ENCODE measurements at regions not wholly inside any gene's neighbourhood (a gene's known extent, or its start where the extent isn't known, plus 50 kb on each side); places are given as distances from the start of the nearest gene placed in this dataset.

- DNase-seq: no peak
These were observed 148.7 kb upstream of the DSEL start for GRCh38 chr18:67665266-67665665.

DNA sequence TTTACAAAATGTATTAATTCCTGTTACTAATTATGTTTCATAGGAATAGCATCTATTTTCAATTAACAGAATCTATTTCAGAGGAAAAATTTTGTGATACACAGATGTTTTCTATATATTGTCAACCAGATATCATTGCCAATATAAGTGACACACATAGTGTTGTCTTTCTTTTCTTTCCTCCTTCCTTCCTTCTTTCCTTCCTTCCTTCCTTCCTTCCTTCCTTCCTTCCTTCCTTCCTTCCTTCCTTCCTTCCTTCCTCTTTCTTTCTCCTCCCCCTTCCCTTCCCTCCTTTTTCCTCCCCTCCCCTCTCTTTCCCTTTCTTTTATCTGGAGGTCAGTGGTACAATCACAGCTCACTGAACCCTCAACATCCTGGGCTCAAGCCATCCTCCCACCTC is 146.5 kb upstream of the DSEL start:
- no peak for DNase-seq

DNA sequence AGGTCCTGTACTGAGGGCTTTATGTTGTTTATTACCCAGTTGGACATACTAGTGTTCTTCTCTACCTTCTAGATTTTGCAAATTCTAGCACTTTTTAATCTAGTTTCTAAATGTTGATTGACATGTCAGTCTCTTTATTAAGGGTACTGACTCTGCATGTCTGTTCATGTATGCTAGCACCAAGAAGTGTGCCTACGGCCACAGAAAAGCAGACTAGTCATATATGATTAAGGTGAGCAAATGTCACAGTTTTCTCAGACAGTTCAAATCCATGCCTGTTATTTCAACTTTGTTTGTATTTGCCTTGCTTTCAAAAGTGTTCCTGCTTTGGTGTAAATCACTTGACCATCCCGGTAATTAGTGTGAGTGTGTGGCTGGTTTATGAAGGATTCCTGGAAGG is 145.0 kb upstream of the DSEL start:
- DNase-seq: no peak

GRCh38 chr18:67654101-67654500 is 137.6 kb upstream of the DSEL start:
- no peak for DNase-seq

GRCh38 chr18:67652288-67652687 is 135.8 kb upstream of the DSEL start:
- no peak for DNase-seq

GRCh38 chr18:67651438-67651837 is 134.9 kb upstream of the DSEL start:
- no peak for DNase-seq

DNA sequence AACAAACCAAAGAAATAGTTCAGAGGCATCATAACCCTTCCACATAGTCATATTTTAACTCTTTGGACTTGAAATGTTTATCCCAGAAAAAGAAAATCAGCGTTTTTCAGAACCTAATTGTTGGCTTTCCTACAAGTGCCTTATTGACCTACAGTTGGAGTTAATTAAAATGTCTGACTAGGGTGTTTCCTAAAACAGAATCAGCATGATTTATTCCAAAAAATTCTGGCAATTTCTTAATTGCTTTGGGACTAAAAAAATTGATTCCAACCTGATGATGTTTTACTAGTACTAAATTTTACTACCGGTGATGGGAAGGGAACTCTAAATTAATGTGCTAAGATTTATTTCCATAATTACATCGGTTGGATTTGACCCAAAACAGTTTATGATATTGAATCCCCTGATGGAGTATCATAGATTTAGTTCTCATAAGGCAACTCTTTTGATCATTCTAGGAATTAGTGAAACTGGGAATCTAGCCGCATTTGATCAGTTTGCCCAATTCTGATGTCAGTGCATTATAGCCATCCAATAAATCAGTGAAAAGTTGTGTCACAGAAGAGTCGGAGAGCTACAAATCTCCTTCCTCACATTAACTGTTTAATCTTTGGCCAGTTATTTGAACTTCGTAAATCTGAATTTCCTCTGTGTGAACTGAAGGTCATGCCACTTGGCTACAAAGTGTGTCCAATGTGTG is 134.3 kb upstream of the DSEL start:
- DNase-seq: no peak

GRCh38 chr18:67646890-67647289 is 130.4 kb upstream of the DSEL start:
- no peak for DNase-seq

- DNase-seq: no peak
These were observed 127.7 kb upstream of the DSEL start for GRCh38 chr18:67644226-67644625.

DNA sequence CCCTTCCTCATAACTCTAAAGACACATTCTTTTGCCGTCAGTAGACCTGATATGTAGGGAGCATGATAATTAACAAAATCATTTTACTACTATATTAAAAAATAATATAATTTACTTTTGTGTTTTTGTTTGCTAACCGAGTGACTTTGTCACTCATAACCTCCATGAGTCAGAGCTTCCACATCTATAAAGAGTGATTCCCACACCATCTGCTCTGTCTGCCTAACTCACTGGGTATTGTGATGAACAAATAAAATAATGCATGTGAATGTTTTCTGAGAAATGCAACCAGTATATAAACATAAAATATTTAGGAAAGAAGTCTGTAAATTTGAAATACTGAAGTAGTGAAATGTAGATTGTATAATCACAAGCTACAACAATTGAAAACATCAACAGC is 123.4 kb upstream of the DSEL start:
- no peak for DNase-seq

- DNase-seq: no peak
These were observed 120.3 kb upstream of the DSEL start for GRCh38 chr18:67636597-67637385.

DNA sequence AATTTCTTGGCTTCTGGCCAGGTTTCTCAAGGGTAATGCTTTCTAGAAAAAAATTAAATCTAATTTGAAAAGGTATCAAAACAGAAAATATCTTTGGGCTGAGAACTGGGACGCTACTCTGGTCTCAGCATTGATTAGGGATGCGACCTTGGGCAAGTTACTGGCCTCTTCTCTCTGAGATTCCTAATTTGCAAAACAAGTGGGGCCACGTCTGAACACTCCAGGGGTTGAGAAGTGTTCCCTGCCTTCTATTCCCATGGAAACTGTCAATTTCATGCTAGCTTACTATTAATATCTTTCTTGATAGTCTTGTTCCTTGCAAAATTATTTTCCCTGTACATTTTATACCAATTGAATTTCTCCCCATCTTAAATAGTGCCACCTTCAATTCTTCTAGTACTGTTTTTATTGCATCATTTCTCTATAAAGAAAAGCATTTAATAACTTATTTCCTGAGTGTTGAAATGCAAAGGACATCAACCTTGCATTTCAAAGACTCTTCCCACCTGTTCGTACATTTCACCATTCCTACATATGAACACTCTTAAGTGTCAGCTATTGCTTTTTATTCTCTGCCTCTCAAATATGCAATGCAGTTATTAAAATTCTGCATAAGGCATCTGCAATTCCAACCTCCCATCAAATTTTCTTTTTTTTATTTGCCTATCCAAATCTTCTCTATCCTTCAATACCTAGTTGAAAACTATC is 118.3 kb upstream of the DSEL start:
- DNase-seq: peak in 1 of 51 donors; percentile 4

GRCh38 chr18:67633939-67634338 is 117.4 kb upstream of the DSEL start:
- DNase-seq: no peak

DNA sequence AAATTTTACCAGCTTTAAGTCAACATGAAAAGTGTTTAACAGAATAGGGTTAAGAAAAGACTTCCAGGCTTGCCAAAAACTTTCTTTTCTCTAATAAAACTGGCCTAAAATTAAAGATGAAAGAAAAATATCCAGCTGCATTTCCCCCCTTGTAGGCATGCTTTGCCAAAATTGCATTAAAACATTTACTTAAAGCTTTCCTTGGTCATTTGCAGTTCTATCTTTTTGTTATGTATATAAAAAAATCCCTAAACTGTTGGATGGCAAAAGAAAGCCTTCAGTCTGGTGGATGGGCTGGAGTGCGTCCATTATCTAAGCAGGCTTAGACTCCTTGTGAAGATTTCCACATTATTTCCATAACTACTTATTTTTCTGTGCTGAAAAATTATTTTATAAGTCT is 105.4 kb upstream of the DSEL start:
- DNase-seq: no peak

DNA sequence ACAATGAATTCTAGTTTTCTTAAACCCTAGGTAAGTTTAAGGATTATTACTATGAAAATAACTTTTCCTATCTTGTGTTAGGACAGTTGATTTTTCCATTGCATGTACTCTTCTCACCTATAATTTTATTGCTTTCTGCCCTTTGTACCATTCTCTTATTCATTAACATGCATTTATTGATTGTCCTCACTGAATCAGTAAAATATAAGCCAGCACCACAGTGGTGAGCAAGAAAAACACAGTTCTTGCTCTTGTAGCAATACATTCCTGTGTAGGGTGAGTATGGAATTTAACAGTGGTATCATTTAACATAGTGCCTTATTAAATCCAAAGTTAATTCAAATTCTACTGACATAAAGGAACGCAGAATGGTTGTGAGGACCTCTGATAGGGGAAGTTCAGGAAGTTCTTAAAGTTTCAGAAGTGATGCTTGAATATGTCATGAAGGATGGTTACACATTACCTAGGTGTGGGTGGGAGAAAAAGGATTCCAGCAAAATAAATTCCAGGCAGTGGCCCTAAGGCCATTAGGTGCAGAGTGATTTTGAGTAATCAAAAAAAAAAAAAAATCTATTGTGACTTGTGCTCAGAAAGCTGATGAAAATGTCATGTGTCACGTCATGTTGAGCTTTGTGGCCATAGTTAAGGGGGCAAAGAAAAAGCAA is 104.7 kb upstream of the DSEL start:
- no peak for DNase-seq

DNA sequence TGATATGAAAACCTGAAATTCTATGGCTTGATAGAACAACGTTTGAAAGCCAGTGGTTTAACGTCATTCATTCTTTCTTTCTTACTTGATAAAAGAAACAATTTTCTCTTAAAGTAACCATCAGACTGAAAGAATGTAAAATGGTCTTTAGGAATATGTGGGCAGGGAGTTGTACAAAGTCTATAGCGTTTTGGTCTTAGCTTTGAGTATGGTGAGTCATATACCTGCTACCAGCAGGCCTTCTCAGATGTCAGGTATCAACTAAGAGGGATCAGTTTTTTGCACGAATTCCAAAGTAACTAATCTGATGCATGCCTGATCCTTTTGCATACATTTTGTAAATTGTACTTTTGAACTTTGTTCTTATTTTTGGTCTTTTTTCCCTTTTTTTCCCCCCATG is 101.5 kb upstream of the DSEL start:
- DNase-seq: no peak

GRCh38 chr18:67615876-67616275 is 99.4 kb upstream of the DSEL start:
- no peak for DNase-seq

DNA sequence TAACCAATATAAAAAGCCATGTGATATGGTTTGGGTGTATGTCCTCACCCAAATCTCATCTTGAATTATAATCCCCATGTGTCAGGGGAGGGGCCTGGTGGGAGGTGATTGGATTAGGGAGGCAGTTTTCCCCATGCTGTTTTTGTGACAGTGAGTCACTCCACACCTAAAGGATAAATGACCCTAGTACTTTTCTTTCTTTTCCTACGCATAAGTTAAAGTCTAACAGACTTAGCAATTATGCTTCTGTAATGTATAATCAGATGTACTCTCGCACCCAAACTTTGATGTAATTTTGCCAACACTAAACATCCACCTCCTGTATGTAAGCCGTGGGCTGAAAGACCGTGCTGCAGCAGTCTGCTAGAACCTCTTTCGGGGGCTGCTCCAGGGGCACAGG is 97.2 kb upstream of the DSEL start:
- no peak for DNase-seq

GRCh38 chr18:67612281-67612680 is 95.8 kb upstream of the DSEL start:
- no peak for DNase-seq

- DNase-seq: no peak
These were observed 92.2 kb upstream of the DSEL start for GRCh38 chr18:67608615-67609273.

- no peak for DNase-seq
These were observed 91.7 kb upstream of the DSEL start for GRCh38 chr18:67608191-67608590.
